ENCODE measurements at regions not wholly inside any gene's neighbourhood (a gene's known extent, or its start where the extent isn't known, plus 50 kb on each side); places are given as distances from the start of the nearest gene placed in this dataset.

DNA sequence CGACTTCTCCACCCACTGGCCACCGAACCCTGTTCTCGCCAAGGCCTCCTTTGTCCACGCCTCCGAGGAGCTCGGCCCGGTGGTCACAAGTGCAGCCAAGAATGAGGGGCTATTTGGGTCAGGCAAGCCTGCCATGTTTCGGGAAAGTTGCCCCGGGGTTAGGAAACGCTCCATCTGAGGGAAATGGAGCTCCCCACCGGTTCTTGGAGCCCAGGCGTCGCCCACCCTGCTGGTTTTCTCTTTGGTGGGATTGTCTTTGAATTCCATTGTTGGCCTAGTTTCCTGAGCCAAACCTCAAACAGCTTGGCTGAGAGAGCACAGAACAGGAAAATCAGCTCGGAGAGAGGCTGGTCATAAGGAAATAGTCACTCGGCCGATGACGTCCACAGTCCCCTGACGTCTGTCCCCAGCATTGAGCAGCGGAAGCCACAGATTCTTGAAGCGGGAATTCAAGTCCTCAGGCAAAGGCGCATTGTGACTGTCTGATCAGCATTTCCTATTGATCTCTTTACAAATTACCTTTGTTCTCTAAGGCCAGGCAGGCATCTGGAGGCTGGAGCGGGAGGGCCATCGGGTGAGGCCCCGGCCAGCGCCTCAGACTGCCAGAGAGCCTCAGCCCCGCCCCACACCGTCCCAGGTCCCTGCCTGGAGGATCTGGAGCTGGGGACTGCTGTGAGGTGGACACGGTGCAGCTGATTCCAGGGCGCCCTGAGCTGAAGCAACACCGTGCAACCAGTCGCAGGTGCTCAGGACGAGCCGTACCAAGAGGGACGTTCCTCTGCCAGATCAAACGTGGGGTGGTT is 138.6 kb downstream of the DLL1 start:
- H3K4me3 ChIP-seq, result no peak overlapping the region
- H3K9me3 ChIP-seq, result no peaks in the 10 kb centered on the region
- H3K27ac ChIP-seq, result peak overlapping the region; percentile 61 to 78 (median 76)
- TF ChIP-seq POLR2A (IDR thresholded peaks at IDR 0.05), result peak in 2 of 3 donors; percentile 20
- TF ChIP-seq, protein P1, sequence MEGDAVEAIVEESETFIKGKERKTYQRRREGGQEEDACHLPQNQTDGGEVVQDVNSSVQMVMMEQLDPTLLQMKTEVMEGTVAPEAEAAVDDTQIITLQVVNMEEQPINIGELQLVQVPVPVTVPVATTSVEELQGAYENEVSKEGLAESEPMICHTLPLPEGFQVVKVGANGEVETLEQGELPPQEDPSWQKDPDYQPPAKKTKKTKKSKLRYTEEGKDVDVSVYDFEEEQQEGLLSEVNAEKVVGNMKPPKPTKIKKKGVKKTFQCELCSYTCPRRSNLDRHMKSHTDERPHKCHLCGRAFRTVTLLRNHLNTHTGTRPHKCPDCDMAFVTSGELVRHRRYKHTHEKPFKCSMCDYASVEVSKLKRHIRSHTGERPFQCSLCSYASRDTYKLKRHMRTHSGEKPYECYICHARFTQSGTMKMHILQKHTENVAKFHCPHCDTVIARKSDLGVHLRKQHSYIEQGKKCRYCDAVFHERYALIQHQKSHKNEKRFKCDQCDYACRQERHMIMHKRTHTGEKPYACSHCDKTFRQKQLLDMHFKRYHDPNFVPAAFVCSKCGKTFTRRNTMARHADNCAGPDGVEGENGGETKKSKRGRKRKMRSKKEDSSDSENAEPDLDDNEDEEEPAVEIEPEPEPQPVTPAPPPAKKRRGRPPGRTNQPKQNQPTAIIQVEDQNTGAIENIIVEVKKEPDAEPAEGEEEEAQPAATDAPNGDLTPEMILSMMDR (IDR thresholded peaks at IDR 0.05), result no peak
- DNase-seq (peak; percentile 51 to 77 (median 72)), ATAC-seq (peak; percentile 74)
- WGBS, 2 donors, result 39 to 50% methylated on average over 32 to 35 of the region's 35 CpGs
- no peaks in the 10 kb centered on the region for H3K36me3 ChIP-seq (replicated peaks in 1 of 2; ENCODE audit: insufficient read depth in 1 of 2, low read depth in 2 of 2)
- intact Hi-C loops (cut with DNase I), result no loop called here
- peaks cover 18% of the 10 kb centered on the region for H3K4me1 ChIP-seq
- no peaks in the 10 kb centered on the region for H3K27me3 ChIP-seq

DNA sequence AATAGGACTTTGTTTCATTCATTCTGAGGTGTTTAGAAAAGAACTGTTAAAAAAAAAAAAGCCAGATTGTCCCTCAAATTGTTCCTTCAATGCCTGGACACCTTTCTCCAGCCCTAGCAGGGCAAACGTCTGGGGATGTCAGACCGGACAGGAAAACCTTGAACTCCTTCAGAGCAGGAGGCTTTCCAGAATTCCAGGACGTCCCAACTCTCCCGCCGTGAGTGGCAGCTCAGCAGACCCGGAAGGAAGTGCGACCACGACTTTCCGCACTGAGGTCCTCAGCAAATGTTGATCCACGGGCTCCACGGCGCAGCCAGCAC is 139.1 kb downstream of the DLL1 start:
- Histone ChIP-seq H3K9me3 (no peaks in the 10 kb centered on the region), H3K27me3 (no peaks in the 10 kb centered on the region), H3K27ac (peak overlapping the region in 3 of 4 donors; percentile 61 to 78 (median 74)), H3K4me3 (no peak overlapping the region), H3K4me1 (peaks cover 18% of the 10 kb centered on the region), H3K36me3 (replicated peaks in 1 of 2; ENCODE audit: insufficient read depth in 1 of 2, low read depth in 2 of 2) (no peaks in the 10 kb centered on the region)
- TF ChIP-seq POLR2A (IDR thresholded peaks at IDR 0.05), result no peak
- TF ChIP-seq, protein P1 (IDR thresholded peaks at IDR 0.05), result no peak
- intact Hi-C loops (cut with DNase I), result no loop called here
- WGBS, 2 donors, result 54 to 66% methylated on average over 12 of the region's 12 CpGs
- no peak for DNase-seq
- ATAC-seq, result peak; percentile 1

DNA sequence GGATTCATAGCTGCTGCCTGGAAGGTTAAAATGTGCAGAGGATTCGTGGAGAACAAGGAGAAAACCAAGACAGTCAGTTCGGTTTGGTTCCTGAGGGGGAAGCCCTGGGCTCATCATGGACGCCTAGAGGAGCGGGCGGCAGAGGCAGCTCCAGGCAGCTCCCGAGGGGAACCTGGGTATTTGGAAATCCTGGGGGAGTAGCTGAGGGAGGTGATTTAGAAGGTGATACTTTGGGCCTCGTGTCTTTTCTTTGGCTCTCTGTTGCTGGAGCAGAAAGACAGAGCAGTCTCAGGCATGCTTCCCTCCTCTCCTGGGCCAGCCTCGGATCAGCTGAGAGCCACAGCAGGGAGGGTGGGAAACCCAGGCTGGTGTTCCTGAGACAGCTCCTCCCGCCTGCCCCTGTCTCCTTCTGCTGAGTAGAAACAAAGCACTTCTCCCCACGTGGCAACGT is 139.5 kb downstream of the DLL1 start:
- Histone ChIP-seq H3K27ac (peak overlapping the region in 3 of 4 donors; percentile 61 to 78 (median 74)), H3K4me1 (peaks cover 18% of the 10 kb centered on the region), H3K4me3 (no peak overlapping the region), H3K27me3 (no peaks in the 10 kb centered on the region), H3K9me3 (no peaks in the 10 kb centered on the region), H3K36me3 (replicated peaks in 1 of 2; ENCODE audit: insufficient read depth in 1 of 2, low read depth in 2 of 2) (no peaks in the 10 kb centered on the region)
- 73 to 79% methylated on average over 11 of the region's 11 CpGs for WGBS, 2 donors
- DNase-seq (no peak), ATAC-seq (no peak)
- intact Hi-C loops (cut with DNase I), result no loop called here
- TF ChIP-seq, protein P1 (IDR thresholded peaks at IDR 0.05), result no peak
- no peak for TF ChIP-seq POLR2A (IDR thresholded peaks at IDR 0.05)

- TF ChIP-seq, protein P1 (IDR thresholded peaks at IDR 0.05), result no peak
- no peak for TF ChIP-seq POLR2A (IDR thresholded peaks at IDR 0.05)
- WGBS, 2 donors, result 72 to 79% methylated on average over 7 of the region's 7 CpGs
- no peaks in the 10 kb centered on the region for H3K9me3 ChIP-seq
- H3K27ac ChIP-seq, result no peak overlapping the region
- intact Hi-C loops (cut with DNase I), result no loop called here
- no peaks in the 10 kb centered on the region for H3K27me3 ChIP-seq
- ATAC-seq (no peak), DNase-seq (no peak)
- no peak overlapping the region for H3K4me3 ChIP-seq
- H3K36me3 ChIP-seq (replicated peaks in 1 of 2; ENCODE audit: insufficient read depth in 1 of 2, low read depth in 2 of 2), result no peaks in the 10 kb centered on the region
- H3K4me1 ChIP-seq, result peaks cover 18% of the 10 kb centered on the region
Measured at GRCh38 chr6:170150590-170150945, 140.3 kb downstream of the DLL1 start.

Data from body of pancreas (tissue), 4 donors.